Esophagus muscularis mucosa (tissue), 3 donors: ENCODE measurements at regions not wholly inside any gene's neighbourhood (a gene's known extent, or its start where the extent isn't known, plus 50 kb on each side); places are given as distances from the start of the nearest gene placed in this dataset.

ENCODE experiments used
- CTCF ChIP-seq, 3 experiments: fragments of 200-600 bp in 2 of 3; fragments of 450-650 bp in 1 of 3; sonication (generic) in 2 of 3; IDR thresholded peaks; one replicate each; pipeline ENCODE4 v1.5.1; 2017 to 2019; ENCODE audit warnings: antibody characterized with exemption in 3 of 3, mild to moderate bottlenecking in 2 of 3, moderate library complexity in 1 of 3
- POLR2A ChIP-seq: fragments of 450-650 bp; IDR thresholded peaks from one replicate; pipeline ENCODE4 v1.6.1; 2017; ENCODE audit warnings: antibody characterized with exemption, moderate library complexity, mild to moderate bottlenecking, low read depth

- no peak for TF ChIP-seq CTCF (IDR thresholded peaks at IDR 0.05)
- TF ChIP-seq POLR2A = no peak
These were observed 95.5 kb downstream of the RDH14 start for GRCh38 chr2:18464913-18465312.
